GM12892 (cell line): ENCODE measurements at regions not wholly inside any gene's neighbourhood (a gene's known extent, or its start where the extent isn't known, plus 50 kb on each side); places are given as distances from the start of the nearest gene placed in this dataset.

Source experiments
- POLR2A ChIP-seq: IDR thresholded peaks from 2 replicates; pipeline ENCODE4 v1.6.1; 2011; ENCODE audit warnings: low read depth, low read length, control low read depth
- POLR2AphosphoS5 ChIP-seq: IDR thresholded peaks from 2 replicates; pipeline ENCODE4 v1.6.1; 2011; ENCODE audit warnings: low read depth, low read length, control low read depth

DNA sequence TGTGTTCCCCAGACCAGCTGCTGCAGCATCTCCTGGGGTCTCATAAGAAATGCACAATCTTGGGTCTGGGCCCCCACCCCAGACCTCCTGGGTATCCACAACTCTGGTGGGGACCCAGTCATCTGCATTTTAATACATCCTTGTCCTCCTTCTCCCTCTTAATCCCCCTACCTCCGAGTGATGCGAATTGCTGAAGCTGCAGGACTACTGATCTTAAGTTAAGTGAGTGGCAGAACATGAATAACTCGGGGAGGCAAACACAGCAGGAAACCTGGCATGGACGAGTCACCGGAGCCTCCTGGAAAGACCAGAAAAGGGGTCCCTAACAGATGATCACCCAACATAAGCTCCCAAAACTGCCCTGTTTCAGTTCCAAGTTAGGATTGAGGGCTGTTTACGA lies 283.2 kb upstream of the MGAT5 start:
- TF ChIP-seq POLR2AphosphoS5 (no peak), POLR2A (no peak)
